ENCODE measurements at regions not wholly inside any gene's neighbourhood (a gene's known extent, or its start where the extent isn't known, plus 50 kb on each side); places are given as distances from the start of the nearest gene placed in this dataset.

DNA sequence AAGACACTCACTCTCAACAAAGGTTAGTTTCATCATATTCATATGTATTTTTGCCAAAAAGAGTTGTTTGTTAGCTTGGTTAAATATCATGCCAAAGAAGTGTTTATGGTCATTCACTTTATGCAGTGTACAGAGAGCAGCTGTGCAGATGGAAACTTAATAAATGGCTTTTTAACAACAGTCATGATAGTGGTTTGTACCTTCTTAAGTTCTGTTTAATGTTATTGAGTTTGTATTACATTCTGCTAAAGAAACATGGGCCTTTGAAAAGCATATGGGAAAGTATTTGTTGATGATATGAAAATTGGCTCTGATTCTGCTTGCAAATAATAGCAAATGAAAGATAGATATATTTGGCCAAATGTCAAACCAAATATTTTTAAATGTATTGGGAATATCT lies 607.3 kb downstream of the NCAM2 start:
- no peak for DNase-seq (ENCODE audit: low spot score)

DNA sequence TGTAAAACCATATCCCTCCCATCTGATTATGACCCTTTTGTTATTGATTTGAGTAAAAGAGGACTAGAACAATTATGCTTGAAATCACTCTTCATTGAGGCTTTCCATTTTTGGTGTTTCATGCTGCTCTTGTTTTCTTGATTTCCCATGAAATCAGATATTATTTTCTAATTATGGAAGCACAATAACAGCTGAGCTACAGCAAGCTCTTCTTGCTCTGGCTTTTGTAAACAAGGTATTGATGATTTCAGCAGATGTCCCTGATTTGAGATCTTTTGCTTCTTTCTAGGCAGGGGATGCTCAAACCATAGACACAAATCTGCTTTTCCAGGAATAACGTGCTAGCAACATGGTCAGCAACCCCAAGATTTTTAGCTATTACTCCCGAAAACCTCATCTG lies 607.8 kb downstream of the NCAM2 start:
- DNase-seq (ENCODE audit: low spot score) = no peak

DNA sequence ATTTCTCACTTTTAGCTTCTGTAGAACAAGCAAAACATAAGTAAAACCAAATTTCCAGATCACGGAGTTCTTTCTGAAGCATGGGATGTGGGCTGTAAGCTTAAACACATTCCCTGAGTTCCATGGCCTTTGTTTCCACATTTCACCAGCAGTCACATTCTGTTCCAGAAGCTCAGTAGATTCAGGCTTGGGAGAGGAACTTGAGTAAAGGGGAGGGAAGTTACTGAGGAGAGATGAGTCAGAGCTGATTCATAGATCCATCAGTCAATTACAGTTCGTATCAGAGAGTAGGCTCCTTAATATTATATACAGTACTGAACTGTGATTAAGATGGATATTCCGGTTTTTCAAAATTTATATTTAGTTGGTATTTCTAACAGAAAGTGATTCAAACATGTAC lies 614.3 kb downstream of the NCAM2 start:
- DNase-seq (ENCODE audit: low spot score) = no peak

DNA sequence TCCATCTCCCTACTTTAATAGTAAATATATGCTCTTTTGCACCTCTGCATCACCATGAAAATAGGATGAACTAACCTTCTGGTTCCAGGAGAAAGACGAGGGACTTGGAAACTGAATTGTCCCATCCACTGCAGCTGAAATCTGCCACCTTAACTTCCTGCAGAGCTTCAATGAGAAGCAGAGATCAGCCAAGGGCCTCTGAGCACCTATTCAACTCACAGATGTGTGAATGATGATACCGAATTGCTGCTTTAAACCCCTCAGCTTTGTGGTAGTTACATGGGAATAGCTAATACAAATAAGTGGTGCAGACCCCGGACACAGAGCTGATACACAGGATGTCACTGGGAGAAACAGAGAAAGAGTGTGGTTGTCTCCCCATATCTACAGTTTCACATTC lies 616.8 kb downstream of the NCAM2 start:
- DNase-seq (ENCODE audit: low spot score) = no peak

DNA sequence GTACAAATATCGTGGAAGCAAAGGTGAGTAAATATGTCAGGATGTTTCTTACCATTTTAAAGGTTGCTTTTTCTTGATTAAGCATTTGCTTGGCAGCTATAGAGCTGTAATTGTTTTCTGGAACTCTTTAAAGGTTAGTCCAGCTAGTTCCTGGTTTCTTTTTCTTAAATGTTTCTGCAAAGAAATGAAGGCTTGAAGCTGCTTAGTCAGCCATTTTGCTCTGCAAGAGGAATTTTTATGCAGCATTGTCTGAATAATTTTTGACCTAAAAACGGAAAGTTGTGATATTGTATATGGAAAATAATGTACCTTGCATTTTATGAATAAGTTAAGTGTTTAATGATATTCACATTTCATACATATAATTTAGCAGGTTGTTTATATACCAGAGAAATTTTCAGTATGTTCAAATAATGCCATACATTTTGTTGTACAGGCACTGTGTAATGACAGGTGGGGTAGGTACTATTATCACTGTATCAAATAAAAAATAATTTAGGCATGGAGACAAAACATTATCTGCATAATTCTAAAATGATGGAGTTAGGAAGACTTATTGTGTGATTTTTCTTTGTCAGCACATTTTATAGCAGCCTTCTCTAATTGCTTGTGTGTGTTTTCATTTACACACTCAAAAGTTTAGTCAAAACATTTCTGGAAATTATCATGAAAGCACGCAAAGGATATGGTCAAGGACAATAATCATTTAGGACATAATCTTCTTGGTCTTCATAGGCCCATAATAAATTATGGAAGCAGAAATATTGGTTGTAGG lies 624.4 kb downstream of the NCAM2 start:
- DNase-seq (ENCODE audit: low spot score) = no peak

DNA sequence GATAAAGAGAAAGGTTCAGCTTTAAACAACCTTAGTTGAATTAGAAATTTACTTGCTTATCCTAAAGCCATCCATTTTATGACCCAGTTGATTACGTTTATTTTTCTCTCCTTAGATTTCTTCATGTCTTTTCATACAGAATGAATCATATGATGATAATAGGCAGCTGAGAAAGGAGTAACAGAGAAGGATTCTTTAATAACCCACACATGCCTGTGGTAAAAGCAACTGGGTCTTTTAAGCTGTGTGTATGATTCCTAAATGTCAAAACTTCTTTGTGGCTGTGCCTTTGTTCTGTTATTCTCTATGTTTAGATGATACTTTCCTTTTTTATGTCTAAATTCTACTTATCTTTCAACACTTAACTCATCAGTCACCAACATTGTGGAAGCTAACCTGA lies 626.5 kb downstream of the NCAM2 start:
- DNase-seq (ENCODE audit: low spot score) = no peak

DNA sequence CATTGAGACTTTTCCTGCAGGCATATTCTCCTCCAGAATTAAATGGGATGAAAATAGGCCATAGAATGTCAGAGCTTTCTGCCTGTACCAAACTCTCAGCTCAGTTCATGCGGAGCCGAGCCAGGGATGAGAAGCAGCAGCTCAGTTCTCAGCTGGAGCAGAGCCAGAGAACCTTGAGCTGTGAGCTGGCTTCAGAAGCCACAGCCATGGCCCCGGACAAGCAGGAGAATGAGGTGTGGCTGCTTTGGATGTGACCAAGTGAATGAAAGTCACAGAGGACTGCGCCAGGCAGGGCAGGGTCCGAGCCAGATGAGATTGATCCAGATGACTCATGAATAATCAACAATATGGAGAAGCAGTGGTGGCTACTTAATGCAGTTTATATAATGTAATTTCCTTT lies 633.8 kb downstream of the NCAM2 start:
- no peak for DNase-seq (ENCODE audit: low spot score)

DNA sequence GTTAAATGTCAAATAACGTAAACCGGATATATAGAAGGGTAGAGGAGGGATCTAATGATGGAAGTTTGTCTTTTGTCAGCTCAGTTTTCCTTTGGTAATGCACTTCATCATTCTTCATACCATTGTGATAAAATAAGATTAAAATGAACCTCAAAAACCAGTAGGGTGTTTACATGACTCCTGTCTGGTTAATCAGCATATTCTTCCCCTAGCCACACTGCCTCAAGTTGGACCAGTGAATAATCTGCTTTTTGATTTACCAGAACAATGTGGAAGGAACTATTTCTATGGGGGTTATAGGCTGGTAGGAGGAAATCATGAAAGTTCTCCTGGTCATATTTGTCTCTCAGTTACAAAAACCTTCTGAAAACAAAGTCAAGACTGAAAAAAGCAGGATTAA lies 634.7 kb downstream of the NCAM2 start:
- no peak for DNase-seq (ENCODE audit: low spot score)

DNA sequence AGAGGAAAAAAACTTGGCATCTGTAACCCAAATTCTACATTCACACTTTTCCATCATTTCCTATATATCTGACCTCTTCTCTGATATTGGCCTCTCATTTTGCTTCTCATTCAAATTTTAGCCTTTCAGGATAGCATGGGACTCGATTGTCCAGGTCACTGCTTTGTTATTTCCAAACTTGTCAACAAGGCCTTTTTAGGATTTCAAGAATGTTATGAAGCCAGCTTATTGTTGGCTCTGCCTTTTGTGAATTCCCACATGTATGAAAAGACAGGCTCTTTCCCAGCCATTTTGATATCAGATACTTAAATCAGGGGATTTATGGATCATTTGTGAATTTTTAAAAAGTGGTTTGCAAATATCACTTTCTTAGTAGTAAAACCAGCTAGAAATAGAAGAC lies 663.5 kb downstream of the NCAM2 start:
- DNase-seq (ENCODE audit: low spot score) = no peak

DNA sequence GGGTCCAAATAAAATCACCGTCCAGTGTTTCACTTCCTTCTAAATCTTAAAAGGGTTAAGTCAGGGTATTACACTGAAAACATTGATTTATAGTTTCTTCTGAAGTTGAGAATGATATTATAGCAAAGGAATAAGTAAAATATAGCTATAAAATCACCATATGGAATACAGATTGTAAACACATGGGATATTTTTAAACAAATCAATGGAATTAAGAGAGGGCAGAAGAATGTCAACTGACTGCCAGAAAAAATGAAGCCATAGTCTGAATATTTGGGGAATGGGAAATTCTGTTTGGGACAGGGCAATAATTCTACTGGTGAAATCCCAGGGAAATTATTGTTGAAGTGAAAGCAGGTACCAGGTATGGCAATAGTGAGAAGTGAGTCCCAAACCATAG lies 664.6 kb downstream of the NCAM2 start:
- no peak for DNase-seq (ENCODE audit: low spot score)

DNA sequence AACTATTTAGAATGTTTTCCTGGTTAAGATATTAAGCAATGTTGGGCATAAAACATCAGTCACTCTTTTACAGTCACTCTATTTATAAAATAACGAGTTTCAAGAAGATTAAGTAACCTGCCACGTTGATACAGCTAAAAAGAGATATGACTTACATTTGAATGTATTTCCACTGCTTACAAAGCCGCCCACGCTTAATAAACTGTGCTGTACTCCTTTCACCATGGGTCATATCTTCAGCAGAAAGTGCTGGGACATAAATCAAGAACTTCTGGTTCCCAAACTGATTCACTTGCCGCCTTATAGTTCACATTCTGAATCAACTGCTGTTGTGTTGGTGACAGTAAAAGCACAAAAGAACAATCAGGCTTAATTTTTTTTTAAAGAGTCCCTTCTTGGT lies 666.7 kb downstream of the NCAM2 start:
- DNase-seq (ENCODE audit: low spot score) = no peak

DNA sequence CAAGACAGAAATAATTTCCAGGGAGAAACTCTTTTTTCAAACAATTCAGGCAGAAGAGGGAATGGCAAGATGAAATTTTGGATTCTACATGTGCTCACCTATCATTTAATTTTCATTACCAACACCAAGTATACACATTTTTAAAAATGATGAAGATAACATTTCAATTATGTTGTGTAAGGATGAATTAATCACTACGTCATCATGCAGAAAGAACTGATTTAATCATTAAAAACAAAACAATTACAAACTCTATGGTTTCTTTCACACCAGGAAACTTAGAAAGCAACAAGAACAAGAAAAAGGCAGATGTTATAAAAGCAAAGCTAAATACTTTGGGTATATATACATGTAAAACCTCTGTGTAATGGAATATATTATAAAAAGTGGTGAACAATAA lies 668.5 kb downstream of the NCAM2 start:
- no peak for DNase-seq (ENCODE audit: low spot score)

DNA sequence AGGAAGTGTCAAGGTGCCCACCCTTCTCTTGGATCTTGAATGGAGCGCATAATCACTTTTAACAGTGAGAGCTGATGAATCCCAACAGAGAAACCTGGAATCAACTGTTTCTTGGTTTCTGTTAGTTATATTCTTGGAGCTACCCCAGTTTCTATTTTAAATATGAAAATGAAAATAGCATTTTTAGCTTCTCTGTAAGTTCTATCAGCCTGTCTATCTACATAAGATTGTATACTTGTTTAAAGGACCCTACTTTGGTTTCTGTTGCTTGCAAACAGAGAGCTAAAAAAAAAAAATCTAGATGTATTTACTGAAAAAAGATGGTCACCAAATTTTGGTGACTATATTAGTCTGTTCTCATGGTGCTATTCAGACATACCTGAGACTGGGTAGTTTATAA lies 670.0 kb downstream of the NCAM2 start:
- DNase-seq (ENCODE audit: low spot score) = no peak

DNA sequence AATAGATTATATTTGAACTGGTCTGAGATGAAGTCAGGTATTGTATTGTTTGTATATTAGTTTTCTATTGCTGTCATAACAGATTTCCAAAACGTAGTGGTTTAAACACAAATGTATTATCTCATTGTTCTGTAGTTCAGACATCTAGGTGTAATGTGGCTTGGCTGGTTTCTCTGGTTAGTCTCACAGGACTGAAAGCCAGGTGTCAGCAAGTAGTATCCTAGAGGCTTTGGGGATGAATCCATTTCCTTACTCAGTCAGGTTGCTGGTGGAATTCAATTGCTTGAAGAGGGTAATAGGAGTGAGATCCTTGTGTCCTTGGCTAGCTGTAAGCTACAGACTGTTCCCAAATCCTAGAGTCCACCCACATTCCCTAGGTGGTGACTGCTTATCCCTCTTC lies 675.8 kb downstream of the NCAM2 start:
- no peak for DNase-seq (ENCODE audit: low spot score)

DNA sequence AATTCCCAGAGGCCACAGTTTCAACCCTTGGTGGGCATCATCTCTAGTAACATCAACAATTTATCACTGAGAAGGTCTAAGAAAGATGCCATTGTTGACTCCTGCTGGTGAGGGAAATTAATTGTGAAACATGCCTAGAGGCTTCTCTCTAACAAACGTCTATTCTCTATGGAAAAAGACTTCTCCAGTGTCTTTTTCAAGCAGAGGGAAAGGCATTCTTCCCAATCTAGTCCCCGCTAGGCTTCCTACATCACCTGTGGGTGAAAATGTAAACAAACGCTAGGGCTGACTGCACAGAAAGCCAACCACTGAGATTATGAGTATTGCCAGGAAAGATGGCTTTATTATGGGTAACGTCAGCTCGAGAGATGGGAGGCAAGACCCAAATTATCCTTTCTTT lies 677.4 kb downstream of the NCAM2 start:
- no peak for DNase-seq (ENCODE audit: low spot score)

DNA sequence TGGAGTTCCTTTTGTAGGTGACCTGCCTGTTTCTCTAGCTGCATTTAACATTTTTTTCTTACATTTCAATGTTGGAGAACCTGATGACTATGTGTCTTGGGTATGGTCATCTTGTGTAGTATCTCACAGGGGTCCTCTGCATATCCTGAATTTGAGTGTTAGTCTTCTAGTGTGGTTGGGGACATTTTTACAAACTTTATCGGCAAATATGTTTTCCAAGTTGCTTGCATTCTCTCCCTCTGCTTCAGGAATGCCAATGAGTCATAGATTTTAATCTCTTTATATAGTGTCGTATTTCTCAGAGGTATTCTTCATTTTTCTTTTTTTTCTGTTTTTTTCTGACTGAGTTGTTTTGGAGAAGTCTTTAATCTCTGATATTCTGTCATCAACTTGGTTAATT lies 684.0 kb downstream of the NCAM2 start:
- no peak for DNase-seq (ENCODE audit: low spot score)

DNA sequence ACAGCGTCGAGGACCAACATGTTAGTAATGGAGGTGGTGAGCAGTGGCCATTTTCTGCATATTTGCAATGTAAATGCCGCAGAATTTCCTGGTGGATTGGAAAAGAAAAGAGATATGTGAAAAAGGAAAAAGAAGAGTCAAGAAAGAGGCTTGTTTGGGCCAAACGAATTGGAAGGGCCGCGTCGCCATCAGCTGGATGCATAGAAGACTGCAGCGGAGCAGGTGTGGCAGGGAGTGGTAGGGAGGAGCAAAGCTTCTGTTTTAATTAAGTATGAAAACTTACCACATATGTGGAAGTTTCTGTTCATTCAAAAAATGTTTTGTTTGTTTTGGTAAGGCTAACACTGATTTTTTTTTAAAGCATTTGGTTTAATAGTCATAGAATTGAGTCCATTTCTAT lies 690.7 kb downstream of the NCAM2 start:
- no peak for DNase-seq (ENCODE audit: low spot score)

DNA sequence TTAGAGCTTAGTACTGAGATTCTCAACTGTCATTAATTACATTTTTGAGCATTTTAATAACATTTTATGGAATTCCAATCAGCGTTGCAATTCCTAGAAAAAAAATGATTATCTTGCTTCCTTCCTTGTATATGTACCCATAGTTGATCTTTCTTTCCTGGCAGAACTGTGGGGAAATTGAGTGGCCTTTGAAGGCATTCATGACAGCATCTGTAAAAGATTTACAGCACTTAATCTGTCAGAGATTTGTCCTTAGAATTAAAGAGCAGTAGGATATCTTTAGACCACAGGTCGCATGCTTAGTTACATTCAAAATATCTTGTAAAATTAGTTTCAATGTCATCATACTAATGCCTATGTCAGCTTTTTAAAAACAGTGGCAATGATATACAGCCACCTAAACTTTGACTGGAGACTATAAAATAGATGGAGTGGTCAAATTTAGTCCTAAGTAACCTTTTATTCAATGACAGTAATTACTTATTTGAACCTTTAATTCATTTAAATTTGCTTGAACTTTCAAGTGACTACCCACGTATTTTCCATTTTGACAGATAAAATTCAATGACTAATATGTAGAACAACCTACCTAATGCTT lies 692.0 kb downstream of the NCAM2 start:
- DNase-seq (ENCODE audit: low spot score) = no peak

DNA sequence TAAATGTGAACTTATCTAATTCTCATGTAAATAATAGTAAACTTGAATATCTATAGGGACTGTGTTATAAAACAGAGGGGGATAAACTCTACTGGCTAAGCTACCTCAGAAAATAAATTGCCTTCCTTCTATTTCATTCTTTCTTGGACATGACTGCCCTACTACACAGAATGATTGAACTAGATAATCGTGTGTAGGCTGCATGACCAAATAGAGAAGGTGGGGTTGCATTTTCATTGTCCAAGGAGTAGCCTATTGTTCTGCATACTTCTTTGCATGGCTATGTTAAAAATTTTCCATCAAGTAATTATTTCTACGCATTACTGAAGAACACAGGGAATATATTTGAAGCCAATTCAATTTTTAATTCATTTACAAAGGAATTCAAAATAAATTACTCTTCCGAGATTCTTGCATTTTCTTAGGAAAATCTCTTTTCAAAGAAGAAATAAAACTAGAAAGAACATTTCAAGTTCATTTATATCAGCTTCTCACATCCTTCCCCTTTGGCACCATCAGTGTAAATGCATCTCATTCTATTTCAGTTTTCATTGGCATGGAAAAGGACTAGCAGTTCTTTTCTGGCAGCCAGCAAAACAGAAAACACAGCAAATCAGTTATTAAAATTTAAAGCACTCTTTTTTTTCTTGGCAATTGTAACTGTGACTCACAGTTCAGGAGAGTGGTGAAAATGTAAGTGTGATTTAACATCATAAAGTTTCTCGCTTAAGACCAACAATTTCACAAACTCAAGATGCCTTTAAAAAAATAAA lies 714.7 kb downstream of the NCAM2 start:
- DNase-seq (ENCODE audit: low spot score) = no peak

DNA sequence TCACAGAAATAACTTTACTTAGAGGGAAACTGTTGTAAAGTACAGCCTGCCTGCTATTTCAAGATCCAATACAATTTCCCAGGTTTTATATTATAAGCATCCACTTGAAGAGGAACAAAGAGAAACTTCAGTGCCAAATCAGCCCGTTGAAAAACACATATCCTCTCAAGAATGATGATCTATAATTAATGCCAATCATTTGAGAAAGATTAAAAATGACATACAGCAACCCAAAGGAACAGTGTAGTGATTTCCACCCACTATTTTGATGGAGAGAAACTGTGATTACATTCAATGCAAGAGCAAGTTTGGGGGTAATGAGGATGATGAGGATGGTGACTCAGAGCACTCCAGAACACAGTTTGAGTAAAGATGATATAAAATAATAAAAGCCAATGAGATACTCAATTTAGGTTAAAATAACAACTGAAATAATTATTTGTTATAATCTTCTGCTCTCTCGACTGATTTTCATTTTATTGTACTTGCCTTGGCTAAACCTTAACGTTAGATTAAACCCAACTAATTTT lies 715.5 kb downstream of the NCAM2 start:
- DNase-seq (ENCODE audit: low spot score) = no peak

DNA sequence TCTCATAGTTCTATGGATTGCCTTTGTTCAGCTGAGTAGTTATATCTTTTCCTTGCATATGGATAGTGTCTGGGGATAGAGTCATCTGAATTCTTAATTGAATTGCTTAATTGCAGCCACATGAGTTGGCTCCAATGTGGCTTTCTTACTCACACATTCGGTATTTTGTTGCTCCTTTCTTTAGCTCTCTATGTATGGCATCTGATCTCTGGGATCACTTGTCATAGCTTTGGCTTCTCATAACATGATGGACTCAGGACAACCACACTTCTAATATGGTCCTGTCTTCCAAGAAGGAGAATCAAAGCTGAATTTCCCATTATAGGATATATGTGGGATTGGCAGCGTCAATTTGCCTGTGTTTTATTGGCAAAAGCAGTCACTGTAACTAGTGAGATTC lies 716.2 kb downstream of the NCAM2 start:
- no peak for DNase-seq (ENCODE audit: low spot score)

DNA sequence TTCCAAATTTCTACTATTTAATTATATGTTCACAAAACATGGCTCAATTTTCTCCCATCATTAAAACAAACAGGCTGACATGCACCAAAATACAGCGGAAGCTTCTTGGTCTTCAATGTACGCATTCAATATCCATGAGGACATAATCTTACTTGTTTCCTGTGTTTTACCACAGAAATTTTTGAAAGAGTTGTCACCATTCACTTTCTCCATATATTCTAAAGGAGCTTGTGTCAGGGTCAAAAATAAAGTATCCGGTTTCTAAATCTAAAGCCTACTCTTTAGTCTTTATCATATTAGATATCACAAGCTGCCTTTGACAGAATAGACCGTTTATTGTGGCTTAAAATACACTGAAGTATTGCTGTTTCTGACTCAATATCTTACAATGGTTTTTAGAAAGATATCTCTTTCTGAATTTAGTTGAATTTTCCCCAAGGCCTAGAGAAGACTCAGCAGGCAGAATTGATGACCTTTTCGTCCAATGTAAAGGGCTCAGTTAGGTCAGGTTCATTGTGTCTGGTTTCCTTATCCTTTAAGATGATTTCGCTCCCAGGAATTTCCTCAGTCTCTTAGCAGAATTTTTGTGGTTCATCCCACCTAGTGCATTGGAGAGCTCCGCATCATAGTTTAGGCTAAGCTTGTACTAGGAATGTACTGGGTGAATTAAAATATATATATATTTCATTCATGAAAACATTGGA lies 717.2 kb downstream of the NCAM2 start:
- DNase-seq (ENCODE audit: low spot score) = no peak

DNA sequence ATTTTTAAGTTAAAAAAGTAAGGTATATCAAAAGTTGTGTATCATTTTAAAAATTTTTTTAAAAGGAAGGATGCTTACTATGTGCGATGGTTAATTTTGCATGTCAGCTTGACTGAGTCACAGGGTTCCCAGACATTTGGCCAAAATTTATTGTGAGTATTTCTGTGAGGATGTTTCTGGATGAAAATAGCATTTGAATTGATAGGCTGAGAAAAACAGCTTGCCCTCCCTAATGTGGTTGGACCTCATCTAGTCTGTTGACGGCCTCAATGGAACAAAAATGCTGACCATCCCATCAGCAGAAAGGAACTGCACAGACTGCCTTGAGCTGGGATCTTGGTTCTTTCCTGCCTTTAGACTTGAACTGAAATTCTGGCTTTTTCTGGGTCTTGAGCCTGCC lies 724.5 kb downstream of the NCAM2 start:
- no peak for DNase-seq (ENCODE audit: low spot score)

All from hematopoietic multipotent progenitor cell treated with erythropoietin and hydrocortisone succinate and interleukin-3 and kit ligand, for 15 days (in vitro differentiated cells).